ENCODE measurements at regions not wholly inside any gene's neighbourhood (a gene's known extent, or its start where the extent isn't known, plus 50 kb on each side); places are given as distances from the start of the nearest gene placed in this dataset.
"Not testable (repeated sequence)": the region's sequence is repeated elsewhere in the genome, so short reads cannot be mapped to it uniquely, and the experiment has no call there.

DNA sequence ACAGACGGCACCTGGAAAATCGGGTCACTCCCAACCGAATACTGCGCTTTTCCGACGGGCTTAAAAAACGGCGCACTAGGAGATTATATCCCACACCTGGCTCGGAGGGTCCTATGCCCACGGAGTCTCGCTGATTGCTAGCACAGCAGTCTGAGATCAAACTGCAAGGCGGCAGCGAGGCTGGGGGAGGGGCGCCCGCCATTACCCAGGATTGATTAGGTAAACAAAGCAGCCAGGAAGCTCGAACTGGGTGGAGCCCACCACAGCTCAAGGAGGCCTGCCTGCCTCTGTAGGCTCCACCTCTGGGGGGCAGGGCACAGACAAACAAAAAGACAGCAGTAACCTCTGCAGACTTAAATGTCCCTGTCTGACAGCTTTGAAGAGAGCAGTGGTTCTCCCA is 64.5 kb downstream of the SLC30A10 start:
- H3K4me1 ChIP-seq (ENCODE audit: control insufficient read depth in 4 of 4, insufficient read depth in 4 of 4, low read length in 3 of 4); H3K36me3 ChIP-seq (ENCODE audit: control insufficient read depth in 4 of 4, insufficient read depth in 3 of 4, low read depth in 1 of 4, low read length in 3 of 4); H3K9me3 ChIP-seq (ENCODE audit: control insufficient read depth in 4 of 4, low read length in 3 of 4); H3K27me3 ChIP-seq (ENCODE audit: control insufficient read depth in 4 of 4, insufficient read depth in 4 of 4, low read length in 3 of 4); DNase-seq (ENCODE audit: low spot score); H3K27ac ChIP-seq (ENCODE audit: low read depth in 1 of 2, low read length in 2 of 2); H3K9ac ChIP-seq (ENCODE audit: low read depth in 1 of 2, low read length in 2 of 2); H3K4me3 ChIP-seq (ENCODE audit: low read depth in 1 of 3, low read length in 3 of 3): not testable (repeated sequence)
- WGBS = 74% methylated on average over 16 of the region's 16 CpGs

DNA sequence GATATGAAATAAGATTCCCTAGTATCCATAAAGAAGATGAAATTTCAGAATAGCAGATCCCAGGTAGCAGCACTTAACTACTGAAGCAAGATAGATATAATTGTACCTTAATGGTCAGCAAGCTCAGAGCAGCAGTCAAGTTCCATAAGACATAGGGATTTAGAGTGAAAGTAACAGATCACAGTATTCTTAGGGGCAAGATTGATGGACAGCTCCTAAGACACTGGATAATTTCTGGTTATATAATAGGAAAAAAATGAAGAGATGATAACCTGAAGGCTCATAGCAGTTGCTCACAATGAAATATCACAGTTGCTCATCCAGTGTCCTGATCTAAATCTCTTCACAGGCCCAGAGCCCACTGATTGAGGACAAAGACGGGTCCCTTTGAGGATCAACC is 66.0 kb downstream of the SLC30A10 start:
- H3K4me3 ChIP-seq (ENCODE audit: low read depth in 1 of 3, low read length in 3 of 3) = no peak overlapping the region
- DNase-seq (ENCODE audit: low spot score) = no peak
- H3K9me3 ChIP-seq (ENCODE audit: control insufficient read depth in 4 of 4, low read length in 3 of 4) = no peaks in the 10 kb centered on the region
- H3K4me1 ChIP-seq (ENCODE audit: control insufficient read depth in 4 of 4, insufficient read depth in 4 of 4, low read length in 3 of 4) = no peaks in the 10 kb centered on the region
- no peak overlapping the region for H3K27ac ChIP-seq (ENCODE audit: low read depth in 1 of 2, low read length in 2 of 2)
- no peak overlapping the region for H3K9ac ChIP-seq (ENCODE audit: low read depth in 1 of 2, low read length in 2 of 2)
- H3K36me3 ChIP-seq (ENCODE audit: control insufficient read depth in 4 of 4, insufficient read depth in 3 of 4, low read depth in 1 of 4, low read length in 3 of 4) = no peaks in the 10 kb centered on the region
- TF ChIP-seq FOXA2 (IDR thresholded peaks at IDR 0.05) (no peak), TAF1 (conservative IDR thresholded peaks at IDR 0.05) (no peak), FOXA1 (IDR thresholded peaks at IDR 0.05) (no peak), JUND (IDR thresholded peaks at IDR 0.05) (no peak), HNF4G (IDR thresholded peaks at IDR 0.05) (no peak), HNF4A (conservative IDR thresholded peaks at IDR 0.05) (no peak), EGR1 (IDR thresholded peaks at IDR 0.05; ENCODE audit: low read depth in 2 of 2) (no peak), GABPA (IDR thresholded peaks at IDR 0.05 in 1 of 2, conservative IDR thresholded peaks at IDR 0.05 in 1 of 2) (no peak), NR2F2 (IDR thresholded peaks at IDR 0.05) (no peak), YY1 (IDR thresholded peaks at IDR 0.05) (no peak), RAD21 (IDR thresholded peaks at IDR 0.05) (no peak), SP1 (IDR thresholded peaks at IDR 0.05) (no peak), RXRA (IDR thresholded peaks at IDR 0.05) (no peak)
- TF ChIP-seq, protein P1, sequence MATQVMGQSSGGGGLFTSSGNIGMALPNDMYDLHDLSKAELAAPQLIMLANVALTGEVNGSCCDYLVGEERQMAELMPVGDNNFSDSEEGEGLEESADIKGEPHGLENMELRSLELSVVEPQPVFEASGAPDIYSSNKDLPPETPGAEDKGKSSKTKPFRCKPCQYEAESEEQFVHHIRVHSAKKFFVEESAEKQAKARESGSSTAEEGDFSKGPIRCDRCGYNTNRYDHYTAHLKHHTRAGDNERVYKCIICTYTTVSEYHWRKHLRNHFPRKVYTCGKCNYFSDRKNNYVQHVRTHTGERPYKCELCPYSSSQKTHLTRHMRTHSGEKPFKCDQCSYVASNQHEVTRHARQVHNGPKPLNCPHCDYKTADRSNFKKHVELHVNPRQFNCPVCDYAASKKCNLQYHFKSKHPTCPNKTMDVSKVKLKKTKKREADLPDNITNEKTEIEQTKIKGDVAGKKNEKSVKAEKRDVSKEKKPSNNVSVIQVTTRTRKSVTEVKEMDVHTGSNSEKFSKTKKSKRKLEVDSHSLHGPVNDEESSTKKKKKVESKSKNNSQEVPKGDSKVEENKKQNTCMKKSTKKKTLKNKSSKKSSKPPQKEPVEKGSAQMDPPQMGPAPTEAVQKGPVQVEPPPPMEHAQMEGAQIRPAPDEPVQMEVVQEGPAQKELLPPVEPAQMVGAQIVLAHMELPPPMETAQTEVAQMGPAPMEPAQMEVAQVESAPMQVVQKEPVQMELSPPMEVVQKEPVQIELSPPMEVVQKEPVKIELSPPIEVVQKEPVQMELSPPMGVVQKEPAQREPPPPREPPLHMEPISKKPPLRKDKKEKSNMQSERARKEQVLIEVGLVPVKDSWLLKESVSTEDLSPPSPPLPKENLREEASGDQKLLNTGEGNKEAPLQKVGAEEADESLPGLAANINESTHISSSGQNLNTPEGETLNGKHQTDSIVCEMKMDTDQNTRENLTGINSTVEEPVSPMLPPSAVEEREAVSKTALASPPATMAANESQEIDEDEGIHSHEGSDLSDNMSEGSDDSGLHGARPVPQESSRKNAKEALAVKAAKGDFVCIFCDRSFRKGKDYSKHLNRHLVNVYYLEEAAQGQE (IDR thresholded peaks at IDR 0.05) = no peak
- TF ChIP-seq, protein P2, sequence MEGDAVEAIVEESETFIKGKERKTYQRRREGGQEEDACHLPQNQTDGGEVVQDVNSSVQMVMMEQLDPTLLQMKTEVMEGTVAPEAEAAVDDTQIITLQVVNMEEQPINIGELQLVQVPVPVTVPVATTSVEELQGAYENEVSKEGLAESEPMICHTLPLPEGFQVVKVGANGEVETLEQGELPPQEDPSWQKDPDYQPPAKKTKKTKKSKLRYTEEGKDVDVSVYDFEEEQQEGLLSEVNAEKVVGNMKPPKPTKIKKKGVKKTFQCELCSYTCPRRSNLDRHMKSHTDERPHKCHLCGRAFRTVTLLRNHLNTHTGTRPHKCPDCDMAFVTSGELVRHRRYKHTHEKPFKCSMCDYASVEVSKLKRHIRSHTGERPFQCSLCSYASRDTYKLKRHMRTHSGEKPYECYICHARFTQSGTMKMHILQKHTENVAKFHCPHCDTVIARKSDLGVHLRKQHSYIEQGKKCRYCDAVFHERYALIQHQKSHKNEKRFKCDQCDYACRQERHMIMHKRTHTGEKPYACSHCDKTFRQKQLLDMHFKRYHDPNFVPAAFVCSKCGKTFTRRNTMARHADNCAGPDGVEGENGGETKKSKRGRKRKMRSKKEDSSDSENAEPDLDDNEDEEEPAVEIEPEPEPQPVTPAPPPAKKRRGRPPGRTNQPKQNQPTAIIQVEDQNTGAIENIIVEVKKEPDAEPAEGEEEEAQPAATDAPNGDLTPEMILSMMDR (IDR thresholded peaks at IDR 0.05; ENCODE audit: low read depth, low read length, missing input control) = no peak
- TF ChIP-seq, protein P3, sequence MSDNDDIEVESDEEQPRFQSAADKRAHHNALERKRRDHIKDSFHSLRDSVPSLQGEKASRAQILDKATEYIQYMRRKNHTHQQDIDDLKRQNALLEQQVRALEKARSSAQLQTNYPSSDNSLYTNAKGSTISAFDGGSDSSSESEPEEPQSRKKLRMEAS (IDR thresholded peaks at IDR 0.05) = no peak
- TF ChIP-seq, protein P4, sequence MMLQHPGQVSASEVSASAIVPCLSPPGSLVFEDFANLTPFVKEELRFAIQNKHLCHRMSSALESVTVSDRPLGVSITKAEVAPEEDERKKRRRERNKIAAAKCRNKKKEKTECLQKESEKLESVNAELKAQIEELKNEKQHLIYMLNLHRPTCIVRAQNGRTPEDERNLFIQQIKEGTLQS (IDR thresholded peaks at IDR 0.05) = no peak
- TF ChIP-seq, protein P5, sequence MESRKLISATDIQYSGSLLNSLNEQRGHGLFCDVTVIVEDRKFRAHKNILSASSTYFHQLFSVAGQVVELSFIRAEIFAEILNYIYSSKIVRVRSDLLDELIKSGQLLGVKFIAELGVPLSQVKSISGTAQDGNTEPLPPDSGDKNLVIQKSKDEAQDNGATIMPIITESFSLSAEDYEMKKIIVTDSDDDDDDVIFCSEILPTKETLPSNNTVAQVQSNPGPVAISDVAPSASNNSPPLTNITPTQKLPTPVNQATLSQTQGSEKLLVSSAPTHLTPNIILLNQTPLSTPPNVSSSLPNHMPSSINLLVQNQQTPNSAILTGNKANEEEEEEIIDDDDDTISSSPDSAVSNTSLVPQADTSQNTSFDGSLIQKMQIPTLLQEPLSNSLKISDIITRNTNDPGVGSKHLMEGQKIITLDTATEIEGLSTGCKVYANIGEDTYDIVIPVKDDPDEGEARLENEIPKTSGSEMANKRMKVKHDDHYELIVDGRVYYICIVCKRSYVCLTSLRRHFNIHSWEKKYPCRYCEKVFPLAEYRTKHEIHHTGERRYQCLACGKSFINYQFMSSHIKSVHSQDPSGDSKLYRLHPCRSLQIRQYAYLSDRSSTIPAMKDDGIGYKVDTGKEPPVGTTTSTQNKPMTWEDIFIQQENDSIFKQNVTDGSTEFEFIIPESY (IDR thresholded peaks at IDR 0.05) = no peak
- WGBS = 2% methylated on average over 1 of the region's 1 CpG
- H3K27me3 ChIP-seq (ENCODE audit: control insufficient read depth in 4 of 4, insufficient read depth in 4 of 4, low read length in 3 of 4) = no peaks in the 10 kb centered on the region
